C4-2B (cell line): ENCODE measurements at regions not wholly inside any gene's neighbourhood (a gene's known extent, or its start where the extent isn't known, plus 50 kb on each side); places are given as distances from the start of the nearest gene placed in this dataset.

Source experiments
- H3K27ac ChIP-seq: fragments of 450-650 bp; 2 replicates; pipeline ENCODE4 v1.5.1; 2017
- ZFX ChIP-seq: fragments of 450-650 bp; IDR thresholded peaks from 2 replicates; pipeline ENCODE4 v1.6.1; 2017
- TF ChIP-seq, protein P1 (sequence below): fragments of 450-650 bp; conservative IDR thresholded peaks from 2 replicates; pipeline ENCODE4 v1.5.1; 2017; ENCODE audit warnings: mild to moderate bottlenecking

DNA sequence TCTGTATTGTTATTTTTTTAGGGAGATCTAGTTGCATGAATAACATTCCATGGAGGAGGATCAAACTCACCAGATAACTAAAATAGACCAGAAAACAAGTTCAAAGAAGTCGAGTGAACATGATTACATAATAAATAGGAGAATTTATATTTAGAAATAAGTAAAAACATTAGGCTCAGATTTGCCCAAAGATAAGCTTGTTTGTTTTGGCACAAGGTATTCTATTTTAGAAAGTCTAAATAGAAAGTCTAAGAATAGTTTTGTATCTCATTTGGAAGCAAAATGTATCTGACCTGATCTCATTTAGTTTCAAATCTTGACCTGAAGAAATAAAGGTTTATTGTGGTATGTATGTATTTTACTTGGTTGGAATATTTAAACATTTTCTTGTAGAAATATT, 670.6 kb upstream of the GALNTL6 start:
- H3K27ac ChIP-seq = no peak overlapping the region
- TF ChIP-seq, protein P1, sequence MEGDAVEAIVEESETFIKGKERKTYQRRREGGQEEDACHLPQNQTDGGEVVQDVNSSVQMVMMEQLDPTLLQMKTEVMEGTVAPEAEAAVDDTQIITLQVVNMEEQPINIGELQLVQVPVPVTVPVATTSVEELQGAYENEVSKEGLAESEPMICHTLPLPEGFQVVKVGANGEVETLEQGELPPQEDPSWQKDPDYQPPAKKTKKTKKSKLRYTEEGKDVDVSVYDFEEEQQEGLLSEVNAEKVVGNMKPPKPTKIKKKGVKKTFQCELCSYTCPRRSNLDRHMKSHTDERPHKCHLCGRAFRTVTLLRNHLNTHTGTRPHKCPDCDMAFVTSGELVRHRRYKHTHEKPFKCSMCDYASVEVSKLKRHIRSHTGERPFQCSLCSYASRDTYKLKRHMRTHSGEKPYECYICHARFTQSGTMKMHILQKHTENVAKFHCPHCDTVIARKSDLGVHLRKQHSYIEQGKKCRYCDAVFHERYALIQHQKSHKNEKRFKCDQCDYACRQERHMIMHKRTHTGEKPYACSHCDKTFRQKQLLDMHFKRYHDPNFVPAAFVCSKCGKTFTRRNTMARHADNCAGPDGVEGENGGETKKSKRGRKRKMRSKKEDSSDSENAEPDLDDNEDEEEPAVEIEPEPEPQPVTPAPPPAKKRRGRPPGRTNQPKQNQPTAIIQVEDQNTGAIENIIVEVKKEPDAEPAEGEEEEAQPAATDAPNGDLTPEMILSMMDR = no peak
- TF ChIP-seq ZFX = no peak

DNA sequence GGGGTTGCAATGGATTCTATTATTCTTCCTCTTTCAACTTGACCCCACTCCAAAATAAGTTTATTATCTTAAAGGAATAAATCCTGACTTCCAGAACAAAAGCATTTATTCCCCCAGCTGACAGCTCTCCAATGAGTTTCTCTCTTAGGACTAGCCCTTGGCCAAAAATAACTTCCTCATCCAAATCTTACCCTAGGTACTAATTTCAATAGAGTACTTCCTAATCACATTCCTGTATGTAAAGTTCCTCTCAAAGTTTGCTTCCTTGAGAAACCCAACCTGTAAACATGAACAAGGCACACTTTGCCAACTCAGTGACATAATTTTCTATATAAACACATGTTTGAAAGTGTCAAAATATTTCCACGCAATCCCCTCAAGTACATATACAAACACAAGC, 671.2 kb upstream of the GALNTL6 start:
- no peak overlapping the region; the same call in 1 of the 2 replicates for H3K27ac ChIP-seq
- TF ChIP-seq, protein P1 = no peak
- no peak for TF ChIP-seq ZFX

DNA sequence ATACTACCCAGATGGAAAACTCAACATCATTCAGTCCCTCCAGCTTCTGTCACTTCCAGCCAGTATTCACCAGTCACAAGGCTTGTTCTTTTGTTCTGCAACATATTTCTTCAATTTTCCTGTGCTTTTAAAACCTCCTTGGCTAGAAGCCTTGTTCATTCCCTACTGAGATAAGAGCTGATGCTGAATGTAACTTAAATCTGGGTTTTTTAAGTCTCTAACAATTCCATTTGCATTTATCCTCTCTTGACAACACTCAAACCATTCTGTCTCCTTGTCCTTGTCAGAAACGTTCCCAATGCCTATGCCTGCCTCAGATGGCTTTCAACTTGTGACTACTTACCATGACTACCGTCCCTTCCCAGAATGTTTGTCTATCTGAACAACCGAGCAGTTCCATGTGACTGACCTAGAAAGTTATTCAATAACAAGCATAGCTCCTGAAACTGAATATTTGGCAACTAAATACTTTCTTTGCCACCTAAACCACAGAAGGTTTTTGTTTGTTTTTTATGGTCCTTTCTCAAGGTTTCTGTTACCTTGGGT, 682.9 kb upstream of the GALNTL6 start:
- TF ChIP-seq, protein P1 = no peak
- no peak for TF ChIP-seq ZFX
- no peak overlapping the region for H3K27ac ChIP-seq

DNA sequence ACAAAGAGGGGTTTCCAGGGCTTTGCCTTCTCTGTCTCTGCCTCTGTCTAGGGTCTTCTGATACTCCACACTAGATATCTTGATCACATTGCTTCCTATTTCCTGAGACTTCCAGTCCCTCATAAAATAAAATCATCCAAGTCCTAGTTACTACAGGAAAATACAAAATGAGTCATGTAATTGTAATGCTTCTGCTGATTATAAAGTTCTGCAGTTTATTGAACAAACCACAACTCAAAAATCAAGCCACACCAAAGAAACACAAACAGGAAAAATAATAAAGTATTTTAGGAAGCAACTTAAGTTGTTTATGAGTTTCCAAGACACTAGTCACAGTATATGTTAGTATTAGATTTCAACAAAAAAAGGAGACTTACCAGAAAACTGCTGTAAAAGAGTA, 695.1 kb upstream of the GALNTL6 start:
- no peak overlapping the region for H3K27ac ChIP-seq
- TF ChIP-seq, protein P1 = no peak
- TF ChIP-seq ZFX = no peak

DNA sequence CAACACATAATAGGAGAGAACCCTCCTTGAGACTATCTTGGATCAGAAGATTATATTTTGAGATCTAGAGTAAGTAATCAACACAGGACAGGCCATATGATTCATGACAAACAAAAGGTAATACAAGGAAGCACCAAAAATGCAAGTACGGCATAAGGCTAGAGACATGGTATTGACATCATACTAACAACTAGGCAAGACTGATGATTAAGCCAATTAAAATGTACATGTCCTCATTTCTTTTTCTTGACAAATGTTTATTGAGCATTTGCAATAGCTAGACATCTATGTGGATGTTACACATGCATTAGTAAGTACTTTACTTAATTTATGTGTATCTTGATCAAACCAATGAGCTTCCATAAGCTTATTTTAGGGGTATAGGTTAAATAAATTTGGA, 695.7 kb upstream of the GALNTL6 start:
- TF ChIP-seq, protein P1 = no peak
- no peak for TF ChIP-seq ZFX
- H3K27ac ChIP-seq = no peak overlapping the region

DNA sequence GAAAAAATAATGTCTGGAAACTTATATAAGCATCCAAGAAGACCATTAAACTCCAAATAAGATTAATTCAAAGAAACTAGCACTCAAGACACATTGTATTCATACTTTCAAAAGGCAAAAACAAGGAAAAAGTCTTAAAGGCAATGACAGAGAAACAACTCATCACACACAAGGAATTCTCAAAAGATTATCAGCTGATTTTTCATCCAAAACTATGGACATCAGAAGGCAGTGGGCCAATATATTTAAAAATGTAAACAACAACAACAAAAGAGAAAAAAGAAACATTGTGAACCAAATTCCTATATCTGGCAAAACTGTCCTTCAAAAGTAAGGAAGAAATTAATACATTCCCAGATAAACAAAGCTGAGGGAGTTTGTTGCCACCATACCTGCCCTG, 711.4 kb upstream of the GALNTL6 start:
- TF ChIP-seq ZFX = no peak
- TF ChIP-seq, protein P1 = no peak
- H3K27ac ChIP-seq = no peak overlapping the region

DNA sequence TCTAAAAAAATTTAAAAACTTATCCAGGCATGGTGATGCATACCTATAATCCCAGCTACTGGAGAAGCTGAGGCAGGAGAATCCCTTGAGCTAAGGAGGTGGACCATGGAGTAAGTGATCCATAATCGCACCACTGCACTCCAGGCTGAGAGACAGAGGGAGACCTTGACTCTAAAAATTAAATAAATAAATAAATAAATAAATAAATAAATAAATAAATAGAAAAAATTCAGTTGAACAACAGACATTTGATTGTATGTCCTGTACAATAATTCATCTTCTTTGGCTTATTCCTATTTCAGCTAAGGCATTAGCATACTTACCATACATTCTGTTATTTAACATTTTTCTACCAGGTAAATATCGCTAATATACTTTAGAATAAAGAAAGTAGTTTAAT, 726.1 kb upstream of the GALNTL6 start:
- TF ChIP-seq, protein P1 = no peak
- no peak for TF ChIP-seq ZFX
- H3K27ac ChIP-seq = no peak overlapping the region
